Loucy (cell line): ENCODE measurements at regions not wholly inside any gene's neighbourhood (a gene's known extent, or its start where the extent isn't known, plus 50 kb on each side); places are given as distances from the start of the nearest gene placed in this dataset.

Experiments
- CTCF ChIP-seq: fragments of 200-600 bp; sonication (generic); conservative IDR thresholded peaks from 2 replicates; pipeline ENCODE4 v1.5.1; 2014; ENCODE audit warnings: mild to moderate bottlenecking, antibody characterized with exemption, low read length
- EZH2phosphoT487 ChIP-seq: fragments of 200-600 bp; IDR thresholded peaks from 2 replicates; pipeline ENCODE4 v1.6.1; 2018; ENCODE audit warnings: antibody characterized with exemption, mild to moderate bottlenecking, moderate library complexity, borderline replicate concordance

- TF ChIP-seq CTCF (no peak), EZH2phosphoT487 (no peak)
Measured at GRCh38 chr5:124570285-124571035, 176.0 kb downstream of the ZNF608 start.
